IMR-90 (cell line): ENCODE measurements at regions not wholly inside any gene's neighbourhood (a gene's known extent, or its start where the extent isn't known, plus 50 kb on each side); places are given as distances from the start of the nearest gene placed in this dataset.
A peak's percentile ranks its signal among the peaks of the same experiment; 100 is the strongest.

Experiments
- ATAC-seq: fragments of 200-7000 bp; cut with Tn5 transposase; 2 replicates; pipeline ENCODE4 v1.9.1; 2020; ENCODE audit warnings: low read depth, mild to moderate bottlenecking, moderate library complexity
- BruUV-seq: library from RNA; stranded (reverse); fragments of 400-500 nt; replicated peaks from 2 replicates; lab custom pipeline; 2021; lab: Mats Ljungman, UMichigan
- CTCF ChIA-PET: fragments of 300-600 bp; formaldehyde crosslinking; extraction: SDS; loops from one replicate; lab custom pipeline; 2021; ENCODE audit warnings: antibody characterized with exemption; lab: Yijun Ruan, JAX
- POLR2A ChIA-PET: fragments of 300-600 bp; sonication (Branson Sonifier 250); formaldehyde crosslinking; loops from one replicate; lab custom pipeline; 2022; ENCODE audit warnings: antibody characterized with exemption; ENCODE audit not compliant: unreplicated experiment; lab: Charles Lee
- DNase-seq: peaks from one replicate; pipeline ENCODE4 v3.0.0; 2013
- H2AFZ ChIP-seq: replicated peaks from 2 replicates; pipeline ENCODE3; 2013; ENCODE audit warnings: low read length, mild to moderate bottlenecking; ENCODE audit not compliant: poor library complexity
- H2AK5ac ChIP-seq: 2 replicates; pipeline ENCODE4 v1.6.1; 2013; ENCODE audit warnings: low read depth, low read length, inconsistent platforms
- H2AK9ac ChIP-seq: replicated peaks from 2 replicates; pipeline ENCODE3; 2013; ENCODE audit warnings: mild to moderate bottlenecking, low read depth, low read length, moderate library complexity; ENCODE audit not compliant: poor library complexity
- H2BK120ac ChIP-seq: 2 replicates; pipeline ENCODE4 v1.6.1; 2013; ENCODE audit warnings: low read depth, low read length, inconsistent platforms
- H2BK15ac ChIP-seq: 3 replicates; pipeline ENCODE4 v1.6.1; 2013; ENCODE audit warnings: low read depth, low read length, inconsistent platforms
- H2BK20ac ChIP-seq: 2 replicates; pipeline ENCODE4 v1.6.1; 2013; ENCODE audit warnings: low read depth, mild to moderate bottlenecking, inconsistent platforms, low read length, moderate library complexity
- H2BK5ac ChIP-seq: 2 replicates; pipeline ENCODE4 v1.6.1; 2013; ENCODE audit warnings: mild to moderate bottlenecking, low read depth, low read length, inconsistent platforms; ENCODE audit not compliant: poor library complexity, severe bottlenecking
- H3K14ac ChIP-seq: replicated peaks from 2 replicates; pipeline ENCODE4 v1.6.1; 2013; ENCODE audit warnings: low read depth, low read length, inconsistent platforms
- H3K18ac ChIP-seq: 2 replicates; pipeline ENCODE4 v1.6.1; 2013; ENCODE audit warnings: low read depth, low read length, control low read depth
- H3K23ac ChIP-seq: 2 replicates; pipeline ENCODE4 v1.6.1; 2013; ENCODE audit warnings: low read depth, low read length, inconsistent platforms
- H3K27ac ChIP-seq: 2 replicates; pipeline ENCODE4 v1.5.1; 2013; ENCODE audit warnings: mild to moderate bottlenecking, control low read depth, low read length; ENCODE audit not compliant: insufficient read depth
- H3K27me3 ChIP-seq: 2 replicates; pipeline ENCODE4 v1.6.1; 2013; ENCODE audit warnings: low read length; ENCODE audit not compliant: control insufficient read depth, insufficient read depth
- H3K36me3 ChIP-seq: 2 replicates; pipeline ENCODE4 v1.6.1; 2013; ENCODE audit warnings: low read length, mixed read lengths; ENCODE audit not compliant: control insufficient read depth, insufficient read depth
- H3K4ac ChIP-seq: 2 replicates; pipeline ENCODE4 v1.6.1; 2013; ENCODE audit warnings: low read depth, low read length, inconsistent platforms
- H3K4me1 ChIP-seq: 2 replicates; pipeline ENCODE4 v1.6.1; 2013; ENCODE audit warnings: low read length, mixed read lengths; ENCODE audit not compliant: control insufficient read depth, insufficient read depth
- H3K4me2 ChIP-seq: 2 replicates; pipeline ENCODE4 v1.6.1; 2013; ENCODE audit warnings: low read depth, mild to moderate bottlenecking, control low read depth, low read length, moderate library complexity
- H3K4me3 ChIP-seq: 2 replicates; pipeline ENCODE4 v1.5.1; 2013; ENCODE audit warnings: low read depth, mild to moderate bottlenecking, control low read depth, low read length, moderate library complexity; ENCODE audit not compliant: insufficient read depth
- H3K56ac ChIP-seq: 2 replicates; pipeline ENCODE4 v1.6.1; 2013; ENCODE audit warnings: low read length, inconsistent platforms; ENCODE audit not compliant: insufficient read depth; ENCODE audit errors: extremely low read depth
- H3K79me1 ChIP-seq, 2 experiments: 2 replicates each; pipeline ENCODE4 v1.6.1; 2013; ENCODE audit warnings: low read length in 2 of 2, inconsistent platforms in 1 of 2, low read depth in 1 of 2
- H3K9ac ChIP-seq: 2 replicates; pipeline ENCODE4 v1.6.1; 2013; ENCODE audit warnings: low read depth, low read length, control low read depth
- H3K9me1 ChIP-seq: 2 replicates; pipeline ENCODE4 v1.6.1; 2013; ENCODE audit warnings: low read length, inconsistent platforms; ENCODE audit not compliant: insufficient read depth
- H3K9me3 ChIP-seq: 2 replicates; pipeline ENCODE4 v1.6.1; 2013; ENCODE audit warnings: low read length; ENCODE audit not compliant: control insufficient read depth, insufficient read depth
- H4K20me1 ChIP-seq: 2 replicates; pipeline ENCODE4 v1.6.1; 2013; ENCODE audit warnings: low read length, inconsistent platforms; ENCODE audit not compliant: insufficient read depth
- H4K5ac ChIP-seq: 2 replicates; pipeline ENCODE4 v1.6.1; 2013; ENCODE audit warnings: mild to moderate bottlenecking, low read depth, low read length, control low read depth
- H4K8ac ChIP-seq, 2 experiments: 2 replicates each; pipeline ENCODE4 v1.6.1; 2013; ENCODE audit warnings: low read depth in 2 of 2, low read length in 2 of 2, control low read depth in 1 of 2, inconsistent platforms in 1 of 2
- H4K91ac ChIP-seq: 2 replicates; pipeline ENCODE4 v1.6.1; 2013; ENCODE audit warnings: low read depth, low read length, inconsistent platforms; ENCODE audit not compliant: insufficient read depth
- BHLHE40 ChIP-seq: fragments of 150-350 bp; IDR thresholded peaks from 2 replicates; pipeline ENCODE4 v1.6.1; 2016; ENCODE audit warnings: mild to moderate bottlenecking, low read depth, low read length
- CEBPB ChIP-seq: IDR thresholded peaks from 2 replicates; pipeline ENCODE4 v1.6.1; 2012; ENCODE audit warnings: low read depth, low read length, improper control_type of control experiment
- CHD1 ChIP-seq: IDR thresholded peaks from 2 replicates; pipeline ENCODE4 v1.6.1; 2012; ENCODE audit warnings: low read depth, low read length, improper control_type of control experiment
- FOS ChIP-seq: fragments of 150-350 bp; IDR thresholded peaks from 2 replicates; pipeline ENCODE4 v1.6.1; 2016; ENCODE audit warnings: low read depth, low read length
- MAFK ChIP-seq: IDR thresholded peaks from 2 replicates; pipeline ENCODE4 v1.6.1; 2012; ENCODE audit warnings: low read depth, low read length, improper control_type of control experiment
- MAZ ChIP-seq: IDR thresholded peaks from 2 replicates; pipeline ENCODE4 v1.6.1; 2012; ENCODE audit warnings: low read depth, mild to moderate bottlenecking, low read length, improper control_type of control experiment, moderate library complexity, borderline replicate concordance
- MXI1 ChIP-seq: IDR thresholded peaks from 2 replicates; pipeline ENCODE4 v1.6.1; 2012; ENCODE audit warnings: low read depth, mild to moderate bottlenecking, low read length, moderate library complexity, borderline replicate concordance
- NFE2L2 ChIP-seq: fragments of 150-350 bp; IDR thresholded peaks from 2 replicates; pipeline ENCODE4 v1.6.1; 2016; ENCODE audit warnings: low read depth, mild to moderate bottlenecking, low read length
- POLR2A ChIP-seq: IDR thresholded peaks from 2 replicates; pipeline ENCODE4 v1.6.1; 2012; ENCODE audit warnings: mild to moderate bottlenecking, low read depth, low read length
- RAD21 ChIP-seq: IDR thresholded peaks from 2 replicates; pipeline ENCODE4 v1.6.1; 2012; ENCODE audit warnings: low read length, improper control_type of control experiment
- RCOR1 ChIP-seq: IDR thresholded peaks from 2 replicates; pipeline ENCODE4 v1.6.1; 2012; ENCODE audit warnings: mild to moderate bottlenecking, low read length, improper control_type of control experiment; ENCODE audit not compliant: insufficient replicate concordance
- RFX5 ChIP-seq: IDR thresholded peaks from 2 replicates; pipeline ENCODE4 v1.8.0; 2012; ENCODE audit warnings: low read depth, mild to moderate bottlenecking, low read length, moderate library complexity
- SMC3 ChIP-seq: fragments of 150-350 bp; IDR thresholded peaks from 2 replicates; pipeline ENCODE4 v1.6.1; 2016; ENCODE audit warnings: low read depth, mild to moderate bottlenecking, antibody characterized with exemption, low read length, moderate library complexity
- WGBS, 2 experiments: methylation state at CpG; one replicate each; pipeline versions ENCODE4 v1.1.5 to v1.1.7; 2013; ENCODE audit warnings: missing lambda C conversion rate in 2 of 2; ENCODE audit not compliant: insufficient read length in 1 of 2; ENCODE audit errors: extremely low coverage in 2 of 2; 5-methylcytosine and 5-hydroxymethylcytosine counted together
- dilution Hi-C: fragments of 300-500 bp; cut with HindIII; formaldehyde crosslinking; loops from one replicate; pipeline ENCODE4 v1.14.3; 2018; ENCODE audit warnings: low sequenced_read_pairs; ENCODE audit not compliant: unreplicated experiment
- in situ Hi-C: fragments of 300-500 bp; cut with MboI; formaldehyde crosslinking; loops from 3 replicates; pipeline ENCODE4 v1.14.3; 2019; ENCODE audit warnings: low sequenced_read_pairs, inconsistent platforms, mixed read lengths
- intact Hi-C: fragments of 100-400 bp; cut with micrococcal nuclease; formaldehyde crosslinking; loops from 2 replicates; pipeline ENCODE4 v1.10.0; 2022
- TF ChIP-seq, protein P1 (sequence below): conservative IDR thresholded peaks from 2 replicates; pipeline ENCODE4 v1.5.1; 2012; ENCODE audit warnings: mild to moderate bottlenecking, low read depth, low read length, improper control_type of control experiment
- TF ChIP-seq, protein P2 (sequence below): fragments of 150-350 bp; IDR thresholded peaks from 2 replicates; pipeline ENCODE4 v1.6.1; 2017; ENCODE audit warnings: mild to moderate bottlenecking, antibody characterized with exemption, low read length, low read depth
- TF ChIP-seq, protein P3 (sequence below): fragments of 150-350 bp; IDR thresholded peaks from 2 replicates; pipeline ENCODE4 v1.6.1; 2016; ENCODE audit warnings: low read depth, mild to moderate bottlenecking, low read length, moderate library complexity, borderline replicate concordance

DNA sequence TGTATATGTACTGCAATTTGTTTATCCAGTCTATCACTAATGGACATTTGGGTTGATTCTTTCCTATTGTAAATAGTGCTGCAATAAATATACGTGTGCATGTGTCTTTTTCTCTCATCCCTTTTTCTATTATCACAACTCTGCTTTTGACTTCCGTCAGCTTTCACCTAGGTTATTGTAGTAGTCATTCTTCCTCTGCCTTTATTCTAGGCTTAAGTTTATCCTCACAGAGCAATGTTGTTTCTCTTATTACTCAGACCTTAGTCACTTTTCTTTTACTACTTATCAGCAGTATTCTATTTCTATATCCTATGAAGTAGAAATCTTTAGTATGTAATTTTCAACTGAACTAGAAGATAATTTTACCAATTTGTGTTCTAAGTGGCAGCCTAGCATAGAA lies 175.3 kb upstream of the SEMA3E start:
- H4K8ac ChIP-seq = no peak overlapping the region
- TF ChIP-seq MAZ (no peak), FOS (no peak), MAFK (no peak), RFX5 (no peak), RAD21 (no peak), CHD1 (no peak), POLR2A (no peak), MXI1 (no peak), NFE2L2 (no peak), SMC3 (no peak), CEBPB (no peak), BHLHE40 (no peak), RCOR1 (no peak)
- TF ChIP-seq, protein P1, sequence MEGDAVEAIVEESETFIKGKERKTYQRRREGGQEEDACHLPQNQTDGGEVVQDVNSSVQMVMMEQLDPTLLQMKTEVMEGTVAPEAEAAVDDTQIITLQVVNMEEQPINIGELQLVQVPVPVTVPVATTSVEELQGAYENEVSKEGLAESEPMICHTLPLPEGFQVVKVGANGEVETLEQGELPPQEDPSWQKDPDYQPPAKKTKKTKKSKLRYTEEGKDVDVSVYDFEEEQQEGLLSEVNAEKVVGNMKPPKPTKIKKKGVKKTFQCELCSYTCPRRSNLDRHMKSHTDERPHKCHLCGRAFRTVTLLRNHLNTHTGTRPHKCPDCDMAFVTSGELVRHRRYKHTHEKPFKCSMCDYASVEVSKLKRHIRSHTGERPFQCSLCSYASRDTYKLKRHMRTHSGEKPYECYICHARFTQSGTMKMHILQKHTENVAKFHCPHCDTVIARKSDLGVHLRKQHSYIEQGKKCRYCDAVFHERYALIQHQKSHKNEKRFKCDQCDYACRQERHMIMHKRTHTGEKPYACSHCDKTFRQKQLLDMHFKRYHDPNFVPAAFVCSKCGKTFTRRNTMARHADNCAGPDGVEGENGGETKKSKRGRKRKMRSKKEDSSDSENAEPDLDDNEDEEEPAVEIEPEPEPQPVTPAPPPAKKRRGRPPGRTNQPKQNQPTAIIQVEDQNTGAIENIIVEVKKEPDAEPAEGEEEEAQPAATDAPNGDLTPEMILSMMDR = no peak
- TF ChIP-seq, protein P2, sequence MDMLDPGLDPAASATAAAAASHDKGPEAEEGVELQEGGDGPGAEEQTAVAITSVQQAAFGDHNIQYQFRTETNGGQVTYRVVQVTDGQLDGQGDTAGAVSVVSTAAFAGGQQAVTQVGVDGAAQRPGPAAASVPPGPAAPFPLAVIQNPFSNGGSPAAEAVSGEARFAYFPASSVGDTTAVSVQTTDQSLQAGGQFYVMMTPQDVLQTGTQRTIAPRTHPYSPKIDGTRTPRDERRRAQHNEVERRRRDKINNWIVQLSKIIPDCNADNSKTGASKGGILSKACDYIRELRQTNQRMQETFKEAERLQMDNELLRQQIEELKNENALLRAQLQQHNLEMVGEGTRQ = no peak
- TF ChIP-seq, protein P3, sequence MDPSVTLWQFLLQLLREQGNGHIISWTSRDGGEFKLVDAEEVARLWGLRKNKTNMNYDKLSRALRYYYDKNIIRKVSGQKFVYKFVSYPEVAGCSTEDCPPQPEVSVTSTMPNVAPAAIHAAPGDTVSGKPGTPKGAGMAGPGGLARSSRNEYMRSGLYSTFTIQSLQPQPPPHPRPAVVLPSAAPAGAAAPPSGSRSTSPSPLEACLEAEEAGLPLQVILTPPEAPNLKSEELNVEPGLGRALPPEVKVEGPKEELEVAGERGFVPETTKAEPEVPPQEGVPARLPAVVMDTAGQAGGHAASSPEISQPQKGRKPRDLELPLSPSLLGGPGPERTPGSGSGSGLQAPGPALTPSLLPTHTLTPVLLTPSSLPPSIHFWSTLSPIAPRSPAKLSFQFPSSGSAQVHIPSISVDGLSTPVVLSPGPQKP = no peak
- in situ Hi-C loops = no loop called here
- no peak overlapping the region for H3K4ac ChIP-seq
- H3K18ac ChIP-seq = no peak overlapping the region
- no peak overlapping the region for H3K23ac ChIP-seq
- H3K9me3 ChIP-seq = no peaks in the 10 kb centered on the region
- H4K5ac ChIP-seq = no peak overlapping the region
- H2BK5ac ChIP-seq = no peak overlapping the region
- H3K4me3 ChIP-seq = no peak overlapping the region
- H2BK120ac ChIP-seq = no peak overlapping the region
- H4K91ac ChIP-seq = no peak overlapping the region
- no peak overlapping the region for H3K27ac ChIP-seq
- H2BK15ac ChIP-seq = no peak overlapping the region
- ChIA-PET POLR2A (no interaction called here), CTCF (interaction anchor here (0.6 kb wide), 1 partner anchor 78 kb away, joined by 4 read pairs; no protein-coding TSS in a partner anchor)
- H3K36me3 ChIP-seq = no peaks in the 10 kb centered on the region
- peak; percentile 35; the same call in 1 of the 2 replicates for ATAC-seq
- intact Hi-C loops = no loop called here
- no peaks in the 10 kb centered on the region for H3K4me1 ChIP-seq
- H3K56ac ChIP-seq = no peak overlapping the region
- no peaks in the 10 kb centered on the region for H3K79me1 ChIP-seq
- H2BK20ac ChIP-seq = no peak overlapping the region
- no peak overlapping the region for H2AFZ ChIP-seq
- dilution Hi-C loops = no loop called here
- BruUV-seq = no TSS peak
- no peak overlapping the region for H3K9ac ChIP-seq
- no peaks in the 10 kb centered on the region for H4K20me1 ChIP-seq
- peak; percentile 2 for DNase-seq
- H3K14ac ChIP-seq = no peak overlapping the region
- WGBS, 2 experiments = no CpG with 5 or more reads among the region's 2 CpGs
- no peaks in the 10 kb centered on the region for H3K9me1 ChIP-seq
- no peaks in the 10 kb centered on the region for H3K27me3 ChIP-seq
- no peak overlapping the region for H3K4me2 ChIP-seq
- H2AK5ac ChIP-seq = no peak overlapping the region
- no peak overlapping the region for H2AK9ac ChIP-seq
